HEK293T (cell line): ENCODE measurements at regions not wholly inside any gene's neighbourhood (a gene's known extent, or its start where the extent isn't known, plus 50 kb on each side); places are given as distances from the start of the nearest gene placed in this dataset.

Experiments
- CTCF ChIA-PET: fragments of 350-600 bp; formaldehyde crosslinking; extraction: SDS; loops from one replicate; lab custom pipeline; 2021; ENCODE audit warnings: antibody characterized with exemption, inconsistent platforms; lab: Yijun Ruan, JAX
- POLR2A ChIA-PET: fragments of 350-600 bp; formaldehyde crosslinking; extraction: SDS; loops from one replicate; lab custom pipeline; 2020; ENCODE audit warnings: antibody characterized with exemption, inconsistent platforms; lab: Yijun Ruan, JAX
- DNase-seq: peaks from one replicate; pipeline ENCODE4 v3.0.0; 2012; ENCODE audit warnings: mixed read lengths; ENCODE audit errors: extremely low spot score
- ARNT ChIP-seq: fragments of 450-650 bp; IDR thresholded peaks from 2 replicates; pipeline ENCODE4 v1.6.1; 2017; ENCODE audit warnings: mild to moderate bottlenecking
- BHLHE40 ChIP-seq: fragments of 450-650 bp; IDR thresholded peaks from 2 replicates; pipeline ENCODE4 v1.6.1; 2016; ENCODE audit warnings: mild to moderate bottlenecking, moderate library complexity, borderline replicate concordance
- CTBP1 ChIP-seq: fragments of 450-650 bp; IDR thresholded peaks from 2 replicates; pipeline ENCODE4 v1.6.1; 2016; ENCODE audit warnings: borderline replicate concordance
- ELF4 ChIP-seq: fragments of 450-650 bp; IDR thresholded peaks from 2 replicates; pipeline ENCODE4 v1.6.1; 2017; ENCODE audit warnings: antibody characterized with exemption
- FOXA1 ChIP-seq: fragments of 450-650 bp; IDR thresholded peaks from 2 replicates; pipeline ENCODE4 v1.6.1; 2016; ENCODE audit warnings: mild to moderate bottlenecking
- FOXK2 ChIP-seq: fragments of 450-650 bp; IDR thresholded peaks from 2 replicates; pipeline ENCODE4 v1.6.1; 2016; ENCODE audit warnings: mild to moderate bottlenecking
- FOXM1 ChIP-seq: fragments of 450-650 bp; IDR thresholded peaks from 2 replicates; pipeline ENCODE4 v1.6.1; 2017; ENCODE audit warnings: mild to moderate bottlenecking, borderline replicate concordance
- HDGF ChIP-seq: fragments of 450-650 bp; IDR thresholded peaks from 2 replicates; pipeline ENCODE4 v1.6.1; 2017; ENCODE audit warnings: antibody characterized with exemption, borderline replicate concordance
- L3MBTL2 ChIP-seq: fragments of 450-650 bp; conservative IDR thresholded peaks from 2 replicates; pipeline ENCODE4 v1.6.1; 2016; ENCODE audit warnings: mild to moderate bottlenecking
- LEF1 ChIP-seq: fragments of 450-650 bp; IDR thresholded peaks from 2 replicates; pipeline ENCODE4 v1.6.1; 2017; ENCODE audit warnings: mild to moderate bottlenecking, borderline replicate concordance
- NFRKB ChIP-seq: fragments of 450-650 bp; IDR thresholded peaks from 2 replicates; pipeline ENCODE4 v1.6.1; 2016; ENCODE audit warnings: mild to moderate bottlenecking, moderate library complexity
- PKNOX1 ChIP-seq: fragments of 450-650 bp; IDR thresholded peaks from 2 replicates; pipeline ENCODE4 v1.6.1; 2016
- SP1 ChIP-seq: fragments of 450-650 bp; IDR thresholded peaks from 2 replicates; pipeline ENCODE4 v1.6.1; 2017
- SUZ12 ChIP-seq: fragments of 450-650 bp; IDR thresholded peaks from 2 replicates; pipeline ENCODE4 v1.6.1; 2016; ENCODE audit warnings: mild to moderate bottlenecking
- TARDBP ChIP-seq: fragments of 450-650 bp; IDR thresholded peaks from 2 replicates; pipeline ENCODE4 v1.6.1; 2016
- ZNF384 ChIP-seq: fragments of 450-650 bp; IDR thresholded peaks from 2 replicates; pipeline ENCODE4 v1.6.1; 2016

DNA sequence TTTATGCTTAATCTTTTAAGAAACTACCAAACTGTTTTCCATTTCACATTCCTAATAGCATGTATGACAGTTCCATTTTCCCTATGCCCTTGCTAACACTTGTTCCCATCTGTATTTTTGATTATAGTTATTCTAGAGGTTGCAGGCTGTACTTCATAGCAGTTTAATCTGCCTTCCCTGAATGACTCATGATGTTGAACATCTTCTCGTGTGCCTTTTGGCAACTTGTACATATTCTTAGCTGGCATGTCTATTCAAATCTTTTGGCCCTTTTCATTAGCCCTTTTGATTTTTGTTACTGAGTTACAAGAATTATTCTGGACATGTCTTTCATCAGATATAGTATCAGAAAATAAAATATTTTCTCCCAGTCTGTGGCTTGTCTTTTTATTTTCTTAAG is 320.3 kb downstream of the DIRAS2 start:
- ChIA-PET CTCF (no interaction called here), POLR2A (no interaction called here)
- no peak for DNase-seq
- TF ChIP-seq TARDBP (no peak), ARNT (no peak), SUZ12 (no peak), LEF1 (no peak), FOXA1 (no peak), FOXM1 (no peak), SP1 (no peak), HDGF (no peak), CTBP1 (no peak), ZNF384 (no peak), NFRKB (no peak), L3MBTL2 (no peak), PKNOX1 (no peak)

DNA sequence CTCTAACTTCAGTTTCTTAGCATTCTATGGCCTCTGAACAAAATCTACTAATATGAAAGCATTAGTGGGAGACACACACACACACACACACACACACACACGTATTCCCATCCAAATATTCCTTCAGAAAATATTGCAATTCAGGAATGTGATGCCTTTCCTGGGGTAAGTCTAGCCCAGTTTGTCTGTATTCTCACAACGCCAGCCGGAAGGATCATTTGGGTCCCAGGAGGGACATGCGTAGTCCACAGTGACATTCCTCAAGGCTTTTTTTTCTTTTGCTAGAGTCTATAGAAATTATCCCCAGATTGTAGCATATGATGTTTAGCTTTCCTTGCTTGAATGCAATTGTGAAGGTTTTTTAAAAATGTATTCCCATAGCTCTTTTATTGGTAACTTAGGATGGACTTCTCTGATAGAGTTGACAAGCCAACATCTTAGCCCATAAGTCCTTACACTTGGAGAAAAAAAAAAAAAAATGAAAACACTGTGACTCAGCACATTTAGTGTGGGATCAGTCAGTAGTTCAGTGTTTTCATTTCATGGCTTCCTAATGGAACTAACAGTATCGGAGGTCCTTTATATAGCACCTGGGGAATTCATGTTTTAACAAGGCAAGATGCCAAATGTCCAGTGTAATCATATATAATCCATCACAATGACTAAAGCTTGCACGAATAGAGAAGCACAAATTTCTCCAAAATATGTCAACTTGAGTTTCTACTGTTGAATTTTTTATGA is 316.5 kb downstream of the DIRAS2 start:
- no peak for DNase-seq
- CTCF ChIA-PET, result interaction anchor here (0.7 kb wide), 1 partner anchor 30 kb away, joined by 4 read pairs; no protein-coding TSS in a partner anchor
- POLR2A ChIA-PET, result no interaction called here
- TF ChIP-seq FOXK2, result no peak
- no peak for TF ChIP-seq L3MBTL2
- no peak for TF ChIP-seq SP1
- no peak for TF ChIP-seq ELF4
- no peak for TF ChIP-seq BHLHE40
- TF ChIP-seq ZNF384, result no peak
- no peak for TF ChIP-seq TARDBP
- no peak for TF ChIP-seq PKNOX1
- TF ChIP-seq ARNT, result no peak
- no peak for TF ChIP-seq LEF1
- no peak for TF ChIP-seq FOXM1
- TF ChIP-seq FOXA1, result no peak
- no peak for TF ChIP-seq NFRKB
- TF ChIP-seq HDGF, result no peak
- TF ChIP-seq SUZ12, result no peak

GRCh38 chr9:90330231-90330630 is 312.4 kb downstream of the DIRAS2 start:
- CTCF ChIA-PET, result no interaction called here
- POLR2A ChIA-PET, result no interaction called here
- TF ChIP-seq L3MBTL2, result no peak
- TF ChIP-seq SP1, result no peak
- TF ChIP-seq FOXM1, result no peak
- TF ChIP-seq FOXK2, result no peak
- TF ChIP-seq FOXA1, result no peak
- no peak for TF ChIP-seq ZNF384
- TF ChIP-seq CTBP1, result no peak
- no peak for TF ChIP-seq NFRKB
- TF ChIP-seq LEF1, result no peak
- no peak for TF ChIP-seq ARNT
- TF ChIP-seq HDGF, result no peak
- TF ChIP-seq BHLHE40, result no peak
- TF ChIP-seq PKNOX1, result no peak
- no peak for TF ChIP-seq TARDBP
- no peak for TF ChIP-seq ELF4
- no peak for TF ChIP-seq SUZ12
- no peak for DNase-seq

DNA sequence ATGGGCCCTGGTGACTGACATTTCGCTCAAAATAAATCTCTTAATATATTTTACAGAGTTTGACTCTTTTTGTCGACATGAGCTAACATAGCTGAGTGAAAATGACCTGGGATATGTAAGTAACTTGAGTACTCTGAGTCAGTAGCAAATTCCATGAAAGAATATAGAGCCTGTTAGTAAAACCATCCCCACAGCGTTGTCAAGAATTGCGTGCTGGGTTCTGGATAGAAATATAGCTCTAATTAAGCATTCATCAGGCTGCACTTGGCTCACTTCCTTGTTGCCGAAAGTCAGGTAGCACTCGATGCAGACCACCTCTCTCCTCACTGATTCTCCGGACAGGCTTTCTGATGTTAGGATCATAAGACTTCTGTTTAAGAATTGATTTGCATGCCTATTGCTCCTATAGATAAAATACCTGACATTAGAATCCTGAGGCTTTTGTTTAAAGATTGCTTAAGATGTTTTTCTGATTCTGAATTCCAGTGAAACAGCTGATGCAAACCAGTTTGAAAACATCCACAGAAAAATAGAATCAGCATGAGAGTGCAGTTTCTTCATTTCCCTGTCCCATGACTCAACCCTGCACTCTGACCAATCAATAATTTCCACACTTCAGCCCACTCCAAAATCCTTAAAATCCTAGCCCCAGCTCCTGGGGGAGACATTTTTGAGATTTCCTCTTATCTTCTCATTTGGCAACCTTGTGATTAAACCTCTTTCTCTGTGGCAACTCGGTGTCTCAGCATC is 310.6 kb downstream of the DIRAS2 start:
- CTCF ChIA-PET, result no interaction called here
- TF ChIP-seq TARDBP (no peak), HDGF (no peak), BHLHE40 (no peak), FOXK2 (no peak), L3MBTL2 (no peak), FOXM1 (no peak), LEF1 (no peak), PKNOX1 (no peak), CTBP1 (no peak), ARNT (no peak), SUZ12 (no peak), ZNF384 (no peak), NFRKB (no peak), SP1 (no peak), FOXA1 (no peak), ELF4 (no peak)
- POLR2A ChIA-PET, result no interaction called here
- no peak for DNase-seq

- no peak for DNase-seq
- no peak for TF ChIP-seq NFRKB
- no peak for TF ChIP-seq L3MBTL2
- no peak for TF ChIP-seq ARNT
- no peak for TF ChIP-seq SP1
- no peak for TF ChIP-seq FOXK2
- TF ChIP-seq SUZ12, result no peak
- no peak for TF ChIP-seq TARDBP
- TF ChIP-seq ELF4, result no peak
- no peak for TF ChIP-seq BHLHE40
- no peak for TF ChIP-seq HDGF
- TF ChIP-seq ZNF384, result no peak
- POLR2A ChIA-PET, result no interaction called here
- CTCF ChIA-PET, result no interaction called here
Observed at GRCh38 chr9:90333226-90333625, 309.4 kb downstream of the DIRAS2 start.
